ENCODE measurements at regions not wholly inside any gene's neighbourhood (a gene's known extent, or its start where the extent isn't known, plus 50 kb on each side); places are given as distances from the start of the nearest gene placed in this dataset.

DNA sequence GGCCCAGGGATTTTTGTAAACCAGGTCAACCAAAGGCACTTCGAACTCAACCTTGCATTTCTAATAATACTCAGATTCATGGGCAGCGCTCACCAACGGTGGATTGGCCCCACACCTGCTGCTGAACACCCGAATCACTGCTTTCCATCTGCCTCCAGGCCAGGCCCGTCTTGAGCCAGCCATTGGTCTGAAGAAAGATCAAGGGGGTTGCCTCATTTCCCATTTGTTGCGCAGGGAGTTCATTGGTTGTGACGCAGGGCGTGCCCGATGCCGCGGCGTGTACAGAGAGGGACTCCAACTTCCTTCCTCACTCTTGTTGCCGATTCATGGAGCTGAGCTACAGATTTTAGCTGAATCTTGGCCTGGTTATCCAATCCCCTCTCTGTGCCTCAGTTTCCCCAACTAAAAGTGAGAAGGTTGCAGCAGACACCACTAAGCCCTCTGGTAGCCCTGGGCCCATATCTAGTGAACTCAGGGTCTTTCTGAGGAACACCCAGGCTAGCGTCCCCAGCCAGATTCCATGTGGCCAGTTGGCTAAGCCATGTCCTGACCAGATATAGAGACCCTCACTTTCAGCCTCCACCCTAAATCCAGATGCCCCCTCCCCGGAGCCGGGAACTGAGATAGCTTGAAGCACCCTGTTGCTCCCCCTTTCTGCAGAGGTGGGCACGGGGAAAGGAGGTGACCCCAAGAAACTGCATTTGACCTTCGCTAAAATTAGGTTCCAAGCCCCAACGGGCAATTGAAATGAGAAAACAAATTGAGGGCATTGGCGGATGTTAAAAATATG, 60.9 kb upstream of the HPCAL1 start:
- Mint-ChIP-seq H3K4me3 (ENCODE audit: low read depth) (no peak overlapping the region), H3K27me3 (peaks cover 15% of the 10 kb centered on the region), H3K27ac (no peak overlapping the region), H3K4me1 (ENCODE audit: low read depth) (no peaks in the 10 kb centered on the region), H3K36me3 (ENCODE audit: insufficient read depth) (no peaks in the 10 kb centered on the region), H3K9me3 (ENCODE audit: low read depth) (no peaks in the 10 kb centered on the region)
- DNase-seq (ENCODE audit: low spot score, unreplicated experiment): no peak
- TF ChIP-seq, protein P1, sequence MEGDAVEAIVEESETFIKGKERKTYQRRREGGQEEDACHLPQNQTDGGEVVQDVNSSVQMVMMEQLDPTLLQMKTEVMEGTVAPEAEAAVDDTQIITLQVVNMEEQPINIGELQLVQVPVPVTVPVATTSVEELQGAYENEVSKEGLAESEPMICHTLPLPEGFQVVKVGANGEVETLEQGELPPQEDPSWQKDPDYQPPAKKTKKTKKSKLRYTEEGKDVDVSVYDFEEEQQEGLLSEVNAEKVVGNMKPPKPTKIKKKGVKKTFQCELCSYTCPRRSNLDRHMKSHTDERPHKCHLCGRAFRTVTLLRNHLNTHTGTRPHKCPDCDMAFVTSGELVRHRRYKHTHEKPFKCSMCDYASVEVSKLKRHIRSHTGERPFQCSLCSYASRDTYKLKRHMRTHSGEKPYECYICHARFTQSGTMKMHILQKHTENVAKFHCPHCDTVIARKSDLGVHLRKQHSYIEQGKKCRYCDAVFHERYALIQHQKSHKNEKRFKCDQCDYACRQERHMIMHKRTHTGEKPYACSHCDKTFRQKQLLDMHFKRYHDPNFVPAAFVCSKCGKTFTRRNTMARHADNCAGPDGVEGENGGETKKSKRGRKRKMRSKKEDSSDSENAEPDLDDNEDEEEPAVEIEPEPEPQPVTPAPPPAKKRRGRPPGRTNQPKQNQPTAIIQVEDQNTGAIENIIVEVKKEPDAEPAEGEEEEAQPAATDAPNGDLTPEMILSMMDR (IDR thresholded peaks at IDR 0.05; ENCODE audit: unreplicated experiment): no peak

DNA sequence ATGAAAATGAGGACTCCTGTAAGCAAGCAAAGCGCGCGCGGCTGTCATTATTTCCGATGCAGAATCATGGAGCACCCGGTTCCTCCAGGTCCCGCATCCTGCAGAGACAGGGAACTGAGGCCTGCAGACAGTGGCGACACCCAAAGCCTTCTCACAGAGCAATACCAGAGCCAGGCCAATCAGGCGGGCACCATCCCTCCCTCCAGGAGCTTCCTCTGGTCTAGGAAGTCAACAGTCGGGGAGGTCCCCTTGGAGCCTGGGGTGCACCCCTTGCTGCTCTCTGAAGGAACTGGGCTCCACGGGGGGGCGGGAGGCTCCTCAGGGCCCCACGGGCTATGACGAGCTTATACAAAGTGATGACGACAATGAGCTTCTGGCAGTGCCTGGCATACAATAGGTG, 60.3 kb upstream of the HPCAL1 start:
- Mint-ChIP-seq H3K4me3 (ENCODE audit: low read depth) (no peak overlapping the region), H3K4me1 (ENCODE audit: low read depth) (no peaks in the 10 kb centered on the region), H3K27me3 (peaks cover 14% of the 10 kb centered on the region), H3K36me3 (ENCODE audit: insufficient read depth) (no peaks in the 10 kb centered on the region), H3K9me3 (ENCODE audit: low read depth) (no peaks in the 10 kb centered on the region), H3K27ac (no peak overlapping the region)
- no peak for DNase-seq (ENCODE audit: low spot score, unreplicated experiment)
- TF ChIP-seq, protein P1 (IDR thresholded peaks at IDR 0.05; ENCODE audit: unreplicated experiment): no peak

DNA sequence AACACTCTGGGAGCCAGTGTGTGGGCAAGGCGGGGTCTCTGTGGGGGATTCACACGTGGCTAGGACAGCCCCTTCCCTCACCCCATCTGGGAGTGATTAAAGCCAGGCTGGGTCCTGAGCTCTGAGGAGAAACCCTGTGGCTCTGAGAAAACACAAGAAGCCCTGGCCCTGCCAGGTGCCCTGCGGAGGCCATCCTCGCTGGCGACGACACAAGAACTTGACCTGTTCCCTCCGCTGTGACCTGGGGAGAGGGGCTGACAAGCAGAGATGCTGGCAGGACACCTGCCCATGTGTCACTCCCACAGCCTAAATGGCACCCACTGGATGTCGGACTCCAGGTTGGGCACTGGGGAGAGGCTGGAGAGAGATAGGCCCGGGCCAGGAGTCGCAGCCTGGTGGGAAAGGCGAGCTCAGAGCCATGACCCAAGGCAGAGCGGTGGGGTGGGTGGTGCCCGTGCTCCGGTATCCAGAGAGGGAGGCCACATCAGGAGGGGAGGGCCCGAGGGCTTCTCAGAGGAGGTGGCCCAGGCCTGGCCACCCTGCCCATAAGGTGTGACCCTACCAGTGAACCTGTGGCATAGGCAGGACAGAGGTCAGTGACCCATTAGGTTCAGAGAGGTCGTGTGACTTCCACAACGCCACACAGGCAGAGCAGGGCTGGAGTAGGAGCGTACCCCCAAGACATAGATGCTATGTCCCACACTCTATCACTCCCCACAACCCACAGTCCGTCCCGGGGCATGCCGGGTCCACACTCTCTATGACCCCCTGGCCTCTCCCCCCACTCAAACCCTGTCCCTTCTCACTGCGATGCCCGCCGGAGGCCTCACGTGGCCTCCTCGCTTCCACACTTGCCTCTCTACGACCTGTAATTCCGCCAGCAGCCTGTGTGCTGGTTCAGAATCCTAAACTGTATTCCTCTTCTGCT, 59.4 kb upstream of the HPCAL1 start:
- Mint-ChIP-seq H3K4me1 (ENCODE audit: low read depth) (no peaks in the 10 kb centered on the region), H3K27me3 (peaks cover 11% of the 10 kb centered on the region), H3K4me3 (ENCODE audit: low read depth) (no peak overlapping the region), H3K27ac (no peak overlapping the region), H3K9me3 (ENCODE audit: low read depth) (no peaks in the 10 kb centered on the region), H3K36me3 (ENCODE audit: insufficient read depth) (no peaks in the 10 kb centered on the region)
- TF ChIP-seq, protein P1 (IDR thresholded peaks at IDR 0.05; ENCODE audit: unreplicated experiment): no peak
- DNase-seq (ENCODE audit: low spot score, unreplicated experiment): no peak

DNA sequence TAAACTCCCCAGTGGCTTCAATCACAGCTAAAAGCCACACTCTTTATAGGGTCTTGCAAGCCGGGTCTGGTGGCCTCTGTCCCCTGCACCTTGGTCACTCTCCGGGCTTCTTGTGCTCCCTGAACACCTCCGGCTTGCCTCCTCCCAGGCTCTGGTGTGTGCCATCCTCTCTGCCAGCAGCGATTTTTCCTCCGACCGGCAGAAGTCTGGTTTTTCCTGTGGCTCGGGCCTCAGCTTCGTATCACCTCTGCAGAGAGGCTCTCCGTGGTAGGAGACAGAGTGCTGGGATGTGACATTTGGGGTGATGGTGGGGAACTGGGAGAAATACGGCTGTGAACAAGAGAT, 58.8 kb upstream of the HPCAL1 start:
- TF ChIP-seq, protein P1 (IDR thresholded peaks at IDR 0.05; ENCODE audit: unreplicated experiment): no peak
- Mint-ChIP-seq H3K27ac (no peak overlapping the region), H3K4me3 (ENCODE audit: low read depth) (no peak overlapping the region)

DNA sequence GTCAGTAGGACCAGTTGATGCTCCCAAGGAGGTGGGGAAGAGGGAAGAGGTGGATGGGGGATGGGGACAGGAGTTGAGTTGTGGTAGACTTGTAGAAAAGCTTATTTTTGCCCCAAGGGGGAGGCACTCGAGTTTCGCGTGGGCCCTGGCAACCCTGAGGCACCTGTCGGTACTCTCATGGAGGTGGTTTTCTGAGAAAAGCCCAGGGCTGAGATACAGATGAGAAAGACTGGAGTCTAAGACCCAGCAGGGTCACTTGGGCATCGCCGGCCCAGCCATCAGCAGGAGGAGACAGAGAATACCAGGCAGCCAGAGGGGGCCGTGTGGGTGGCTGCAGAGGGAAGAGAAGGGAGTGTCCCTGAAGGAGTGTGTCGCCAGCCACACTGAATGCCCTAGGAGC, 57.7 kb upstream of the HPCAL1 start:
- Mint-ChIP-seq H3K9me3 (ENCODE audit: low read depth) (peaks cover 3% of the 10 kb centered on the region), H3K27ac (no peak overlapping the region), H3K4me1 (ENCODE audit: low read depth) (no peaks in the 10 kb centered on the region), H3K36me3 (ENCODE audit: insufficient read depth) (no peaks in the 10 kb centered on the region), H3K4me3 (ENCODE audit: low read depth) (no peak overlapping the region), H3K27me3 (peaks cover 11% of the 10 kb centered on the region)
- no peak for DNase-seq (ENCODE audit: low spot score, unreplicated experiment)
- TF ChIP-seq, protein P1 (IDR thresholded peaks at IDR 0.05; ENCODE audit: unreplicated experiment): no peak

More for the DNA sequence above, 58.8 kb upstream of the HPCAL1 start:
- Mint-ChIP-seq H3K36me3 (ENCODE audit: insufficient read depth) (no peaks in the 10 kb centered on the region), H3K4me1 (ENCODE audit: low read depth) (no peaks in the 10 kb centered on the region), H3K27me3 (peaks cover 11% of the 10 kb centered on the region), H3K9me3 (ENCODE audit: low read depth) (no peaks in the 10 kb centered on the region)
- DNase-seq (ENCODE audit: low spot score, unreplicated experiment): no peak

All from progenitor cell of endocrine pancreas (in vitro differentiated cells).